Umbilical cord (tissue), 1 donor: ENCODE measurements at regions not wholly inside any gene's neighbourhood (a gene's known extent, or its start where the extent isn't known, plus 50 kb on each side); places are given as distances from the start of the nearest gene placed in this dataset.

Experiments used
- DNase-seq: peaks from one replicate; pipeline ENCODE4 v3.0.0-alpha.2; 2015; ENCODE audit warnings: low spot score

DNA sequence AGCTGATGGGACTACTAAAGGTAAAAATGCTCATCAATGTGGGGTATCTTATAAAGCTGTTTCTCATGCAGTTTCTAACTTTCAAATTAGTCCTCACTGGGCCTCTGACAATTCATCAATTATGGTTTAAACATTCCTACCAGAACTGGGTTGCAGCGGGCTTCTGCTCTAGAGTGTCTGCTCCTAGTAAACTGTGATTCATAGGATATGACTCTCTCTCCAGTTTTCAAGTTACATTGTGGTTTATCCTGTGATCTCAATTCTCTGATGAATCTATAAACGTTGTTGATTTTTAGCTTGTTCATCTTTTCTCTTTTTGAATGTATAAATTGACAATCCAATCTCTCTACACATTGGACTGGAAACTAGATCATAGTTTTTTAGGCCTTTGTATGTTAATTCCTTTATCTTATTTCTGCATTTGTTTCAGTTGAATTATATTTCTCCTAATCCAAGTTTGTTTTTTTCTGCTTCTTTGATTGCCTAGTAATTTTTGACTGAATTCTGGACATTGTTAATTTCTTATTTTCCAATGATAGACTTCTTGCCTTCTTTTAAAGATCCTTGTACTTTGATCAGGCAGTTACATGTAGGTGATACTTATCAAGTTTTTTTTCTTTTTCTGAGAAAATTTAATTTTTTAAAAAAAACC is 822.6 kb downstream of the TLE1 start:
- DNase-seq, result no peak

DNA sequence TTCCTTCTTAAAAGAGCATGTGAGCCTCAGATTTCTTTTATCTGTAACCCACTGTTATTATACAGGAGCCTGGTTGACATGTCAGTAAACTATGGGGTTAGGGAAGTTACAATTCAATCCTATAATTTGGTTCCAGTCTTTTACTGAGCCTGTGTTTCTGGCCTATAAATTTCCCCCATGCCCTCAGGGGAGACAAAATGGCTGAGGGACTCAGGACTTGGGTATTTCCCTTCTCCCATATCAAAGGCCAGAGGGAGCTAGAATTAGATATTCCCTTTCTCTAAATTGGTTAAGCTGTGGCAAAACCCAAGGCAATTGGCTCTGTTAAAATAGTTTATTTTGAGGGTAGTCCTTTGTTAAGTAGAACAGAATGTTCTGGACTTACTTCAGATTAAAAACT is 823.2 kb downstream of the TLE1 start:
- no peak for DNase-seq

DNA sequence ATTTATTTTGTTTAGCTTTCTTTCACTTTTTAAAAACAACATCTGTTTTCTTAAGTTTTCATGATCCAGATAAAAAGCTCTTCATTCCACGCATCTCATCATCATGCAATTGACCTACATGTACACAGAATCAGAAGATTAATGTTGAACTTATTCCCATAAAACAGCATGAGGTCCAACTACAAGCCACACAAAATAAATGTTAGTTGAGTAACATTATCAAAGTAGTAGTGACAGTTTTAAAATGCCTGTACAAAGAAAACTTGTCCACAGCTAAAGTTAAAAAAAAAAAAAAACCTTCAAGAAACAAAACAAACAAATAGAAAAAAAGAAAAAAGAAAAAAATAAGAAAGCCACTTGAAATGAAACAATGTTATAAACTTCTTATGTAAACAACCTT is 846.3 kb downstream of the TLE1 start:
- no peak for DNase-seq

DNA sequence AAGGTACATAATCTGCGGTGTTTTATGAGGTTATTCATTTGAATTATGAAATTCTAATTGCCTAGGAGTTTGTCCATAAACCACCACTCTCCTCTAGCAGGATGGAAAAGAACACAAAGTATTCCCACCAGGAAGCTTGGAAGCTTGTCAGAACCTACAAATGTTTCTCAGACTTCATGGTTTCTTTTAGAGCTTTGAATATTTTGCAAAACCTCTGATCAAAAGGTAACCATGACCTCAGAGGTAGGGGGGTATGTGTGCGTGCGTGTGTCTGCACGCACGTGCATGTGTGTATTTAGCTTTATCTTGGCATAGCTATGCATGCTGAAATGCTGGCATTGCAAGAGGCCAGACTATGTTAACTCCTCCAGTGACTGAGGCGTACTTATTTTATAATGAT is 847.0 kb downstream of the TLE1 start:
- DNase-seq, result peak; percentile 13

DNA sequence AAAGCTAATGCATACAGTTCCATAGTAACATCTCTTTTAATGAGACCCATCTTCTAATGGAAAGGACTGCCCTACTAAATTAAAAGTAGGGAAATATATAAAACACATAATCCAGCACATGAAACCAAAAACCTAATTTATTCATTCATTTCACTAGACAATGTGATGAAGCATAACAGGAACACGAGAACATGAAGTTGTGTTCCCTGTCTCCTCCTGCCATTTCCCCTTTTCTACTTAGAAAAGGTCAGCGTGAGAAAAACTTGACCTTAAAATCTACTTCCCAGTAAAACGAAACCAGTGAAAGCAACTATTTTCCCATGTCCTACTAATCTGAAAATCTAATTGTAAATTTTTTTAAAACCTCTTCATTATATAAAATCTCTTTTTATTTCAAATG is 847.5 kb downstream of the TLE1 start:
- DNase-seq, result no peak

DNA sequence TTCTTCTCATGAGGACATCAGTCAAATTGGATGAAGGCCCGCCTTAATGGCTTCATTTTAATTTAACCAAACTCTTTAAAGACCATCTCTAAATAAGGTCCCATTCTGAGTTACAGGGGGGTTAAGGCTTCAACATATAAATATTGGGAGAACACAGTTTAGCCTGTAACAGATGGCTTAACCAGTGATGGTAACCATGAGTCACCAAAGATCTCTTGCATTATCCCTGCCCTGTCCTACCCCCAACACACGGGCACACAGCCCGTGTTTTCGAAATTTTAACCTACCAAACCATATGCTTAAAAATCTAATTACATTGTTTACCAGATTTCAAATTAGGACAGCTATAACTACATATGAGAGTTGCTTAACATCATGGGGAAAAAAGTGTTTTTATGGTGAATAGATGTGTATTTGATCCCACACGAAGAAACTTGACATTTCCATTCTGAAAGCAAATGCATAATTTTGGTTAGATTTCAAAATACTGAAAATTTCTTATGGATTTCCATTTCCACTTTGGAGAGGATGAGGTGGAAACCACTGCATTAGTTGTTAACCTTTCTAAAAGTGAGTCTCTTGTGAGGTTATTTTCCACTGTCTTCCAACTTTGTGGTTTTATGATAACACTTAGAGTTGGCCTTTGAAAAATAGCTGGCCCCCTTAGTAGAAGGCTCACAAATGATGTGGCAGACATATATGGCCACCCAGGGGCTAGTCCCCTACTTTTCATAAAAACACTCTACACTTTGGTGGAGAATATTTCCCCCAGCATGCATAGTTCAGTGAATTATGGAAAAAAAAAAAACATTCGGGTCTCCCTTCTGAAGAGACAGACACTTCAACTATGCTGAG is 849.3 kb downstream of the TLE1 start:
- DNase-seq, result no peak

DNA sequence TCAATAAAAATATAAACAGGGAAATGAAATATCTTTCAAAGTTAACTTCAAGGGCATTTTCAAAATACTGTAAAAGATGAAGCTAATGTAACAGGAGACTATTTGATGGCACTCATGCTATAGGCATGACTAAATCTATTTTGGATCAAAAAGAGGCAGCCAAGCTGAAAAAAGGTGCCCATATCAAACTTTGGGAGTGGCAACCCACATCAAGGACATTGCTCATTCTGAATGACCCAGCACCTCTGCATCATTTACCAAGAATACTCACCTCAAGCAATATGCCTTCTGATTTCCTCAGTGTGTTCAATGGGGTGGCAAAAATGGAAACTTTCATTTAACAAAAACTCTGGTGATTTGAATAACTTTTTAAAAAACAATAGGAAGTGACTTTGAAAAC is 853.3 kb downstream of the TLE1 start:
- DNase-seq, result no peak

DNA sequence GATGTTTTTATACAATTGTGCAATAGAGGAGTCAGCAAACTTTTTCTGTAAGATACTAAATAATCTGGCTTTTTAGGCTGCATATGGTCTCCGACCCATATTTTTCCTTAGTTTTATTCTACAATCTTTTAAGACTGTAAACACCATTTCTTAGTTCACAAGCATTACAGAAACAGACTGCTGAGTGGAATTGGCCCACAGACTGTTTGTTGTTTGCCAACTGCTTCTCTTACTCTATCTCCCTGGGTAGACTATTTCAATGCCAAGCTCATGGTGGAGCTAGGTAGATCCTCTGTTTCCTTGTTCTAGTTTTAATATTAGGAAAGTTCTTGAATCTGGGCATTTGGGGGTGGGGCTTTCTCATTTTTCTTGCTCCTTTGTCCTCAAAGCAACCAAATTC is 857.6 kb downstream of the TLE1 start:
- DNase-seq, result no peak

DNA sequence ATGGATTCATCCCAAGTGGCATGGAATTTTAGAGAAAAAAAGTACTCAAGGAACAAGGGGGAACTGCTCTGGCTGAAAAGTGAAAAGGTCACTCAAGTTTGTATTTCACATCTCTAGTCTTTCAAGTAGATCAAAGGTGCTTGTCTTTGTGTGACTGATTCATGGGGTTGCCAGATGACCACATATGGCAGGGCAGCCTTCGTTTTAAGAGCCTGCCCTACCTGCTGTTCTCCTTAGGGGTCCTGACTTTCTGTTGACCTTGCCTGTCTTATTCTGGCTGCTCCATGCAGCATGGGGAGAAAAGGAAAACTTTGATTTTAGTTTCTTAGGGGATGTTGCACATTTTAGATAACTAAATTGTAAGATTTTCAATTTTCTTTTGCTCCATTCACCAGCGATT is 877.7 kb downstream of the TLE1 start:
- no peak for DNase-seq

DNA sequence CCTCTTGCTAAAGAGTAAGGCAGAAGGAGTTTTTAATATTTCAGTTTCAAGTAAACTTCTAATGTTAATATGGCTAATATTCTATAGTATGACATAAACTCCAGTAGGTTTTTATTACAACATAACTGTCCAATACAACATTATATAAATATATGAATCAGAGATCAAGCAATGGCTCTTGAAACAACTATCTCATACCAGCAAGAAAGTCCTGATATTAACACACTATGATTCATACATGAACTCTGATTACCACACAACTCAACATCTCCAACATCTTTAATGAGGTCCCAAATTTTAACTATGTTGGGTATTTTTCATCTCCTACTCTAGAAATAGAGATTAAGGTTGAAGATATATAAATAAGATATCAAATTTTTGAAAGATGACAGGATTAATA is 878.3 kb downstream of the TLE1 start:
- DNase-seq, result no peak

DNA sequence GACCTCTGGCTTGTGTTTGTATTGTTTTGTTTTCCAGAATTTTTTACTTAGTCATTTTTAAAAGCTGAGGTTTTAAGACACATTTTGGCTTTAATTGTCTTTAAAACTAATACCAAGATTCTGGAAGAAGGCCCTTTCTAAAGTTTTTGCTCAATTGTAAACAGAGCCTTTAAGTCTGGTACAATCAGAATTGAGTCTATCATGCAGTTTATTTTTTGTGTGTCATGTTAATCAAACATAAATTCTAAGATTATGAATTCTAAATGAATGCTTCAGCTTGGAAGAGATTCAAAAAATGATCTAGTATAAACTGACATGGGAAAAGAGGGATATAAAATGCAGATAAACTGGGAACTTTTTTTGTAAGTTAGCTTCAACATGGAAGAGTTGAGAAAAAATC is 882.7 kb downstream of the TLE1 start:
- no peak for DNase-seq

DNA sequence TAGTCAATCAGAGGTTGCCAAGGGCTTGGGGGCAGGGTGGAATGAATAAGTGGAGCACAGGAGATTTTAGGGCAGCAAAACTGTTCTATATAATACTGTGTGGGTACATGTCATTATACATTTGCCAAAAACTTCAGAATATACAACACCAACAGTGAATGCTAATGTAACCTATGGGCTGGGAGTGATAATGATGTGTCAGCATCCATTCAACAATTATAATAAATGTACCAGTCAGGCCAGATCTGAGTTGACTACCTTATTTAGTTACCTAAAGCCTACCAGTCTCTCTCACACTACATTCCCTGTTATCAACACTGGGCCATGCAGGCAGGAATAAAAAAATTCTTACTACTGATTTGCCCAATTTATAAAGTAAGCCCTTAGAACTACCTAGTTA is 884.5 kb downstream of the TLE1 start:
- DNase-seq, result no peak

DNA sequence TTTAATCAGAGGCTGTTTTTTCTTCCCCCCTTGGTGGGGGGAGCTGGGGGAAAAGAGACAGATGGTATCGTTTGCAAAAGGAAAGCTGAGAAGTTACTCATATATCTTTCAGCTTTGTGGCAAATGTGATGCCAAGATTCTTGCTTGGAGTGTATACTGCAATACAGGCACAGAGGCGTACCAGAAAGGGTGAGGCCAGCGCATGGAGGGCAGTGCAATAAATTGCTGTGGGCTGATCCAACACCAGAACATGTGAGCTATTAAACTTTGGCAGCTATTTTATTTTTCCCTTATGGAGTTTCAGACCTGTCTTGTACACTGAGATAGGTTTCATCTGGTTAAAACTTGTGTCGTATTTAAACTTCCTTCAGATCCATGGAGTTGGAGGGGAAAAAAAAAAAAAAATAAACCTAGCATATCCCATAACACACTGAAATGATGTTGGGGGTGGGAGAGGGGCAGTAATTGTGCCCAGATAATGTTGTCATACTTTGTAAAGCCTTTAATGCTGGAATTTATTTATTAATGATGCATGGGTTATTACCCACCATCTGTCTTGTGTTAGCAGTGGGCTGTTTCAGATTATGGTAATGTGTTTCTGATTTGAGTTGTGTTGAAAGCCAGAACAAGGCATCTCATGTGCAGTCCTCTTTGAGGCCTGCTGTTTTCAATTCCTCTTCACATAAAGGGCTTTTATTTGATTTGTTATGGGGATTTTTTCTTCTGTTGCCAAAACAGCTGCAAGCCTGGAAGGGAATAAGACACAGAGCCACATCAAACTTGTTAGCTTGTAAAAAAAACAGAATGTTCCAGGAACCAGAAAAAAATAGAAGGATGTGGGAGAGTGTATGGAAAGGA is 891.3 kb downstream of the TLE1 start:
- peak; percentile 97 for DNase-seq

DNA sequence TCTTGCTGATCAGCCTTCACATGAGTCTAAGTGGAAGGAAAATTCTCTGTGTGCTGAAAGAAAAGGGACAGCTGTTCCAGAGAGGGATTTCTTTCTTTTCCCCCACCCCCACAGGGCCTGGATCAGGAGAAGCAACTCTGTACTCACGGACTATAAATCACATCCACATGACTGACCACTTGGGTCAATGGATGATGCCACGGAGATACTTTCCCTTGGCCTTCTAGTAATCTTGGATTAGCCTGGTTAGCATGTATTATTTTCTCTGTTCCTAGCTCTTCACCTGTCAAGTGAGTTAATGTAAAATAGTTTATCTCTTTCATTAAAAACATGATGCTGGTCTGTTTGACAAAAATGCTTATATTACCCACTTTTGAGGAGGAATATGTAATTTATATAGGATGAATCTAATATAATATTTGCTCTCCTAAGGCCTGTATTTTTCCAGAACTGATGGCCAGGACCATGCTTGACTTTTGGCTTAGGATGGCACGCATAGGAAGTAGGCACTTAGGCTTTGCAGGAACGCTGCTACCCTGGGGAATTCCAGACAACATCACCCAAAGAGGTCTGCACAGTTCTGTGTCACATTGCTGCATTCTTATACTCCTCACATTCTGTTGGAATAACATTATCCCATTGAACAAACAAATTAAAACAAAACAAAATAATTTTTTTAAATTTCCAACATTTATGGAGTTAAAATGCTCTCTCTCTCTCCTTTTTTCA is 892.1 kb downstream of the TLE1 start:
- DNase-seq, result peak; percentile 49

DNA sequence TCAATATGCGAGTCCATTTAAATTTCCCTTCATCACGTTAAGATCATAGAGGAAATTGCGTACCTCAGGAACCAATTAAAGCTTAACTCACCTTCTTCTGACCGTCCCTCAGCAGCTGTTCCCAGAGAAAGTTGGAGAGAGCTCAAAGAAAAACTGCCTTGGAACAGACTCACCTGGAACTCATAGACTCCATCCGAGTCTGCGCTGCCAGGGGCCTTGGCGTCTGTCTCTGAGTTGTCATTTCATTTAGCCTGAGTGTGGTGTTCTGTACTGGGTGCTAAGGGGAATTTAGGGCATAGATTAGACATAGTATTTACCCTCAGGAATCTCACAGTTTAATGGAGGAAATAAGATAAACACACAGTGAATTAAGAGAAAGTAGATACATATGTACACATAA is 892.7 kb downstream of the TLE1 start:
- DNase-seq, result no peak

DNA sequence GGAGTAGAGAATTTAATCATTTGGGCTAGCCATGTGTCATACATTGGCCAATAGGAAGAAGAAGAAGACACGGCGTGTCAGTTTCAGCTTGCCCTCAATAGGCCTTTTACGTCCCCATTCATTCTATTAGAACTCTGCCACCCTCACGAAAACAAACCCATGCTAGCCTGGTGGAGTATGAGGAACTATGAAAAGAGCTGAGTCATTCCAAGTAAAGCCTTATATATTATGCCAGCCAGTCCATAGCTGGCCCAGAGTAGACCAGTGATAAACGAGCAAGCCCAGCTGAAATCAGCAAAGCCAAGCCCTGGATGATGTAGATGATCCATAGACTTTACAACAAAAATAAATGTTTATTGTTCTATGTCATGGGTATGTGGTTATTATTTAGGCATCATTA is 895.1 kb downstream of the TLE1 start:
- no peak for DNase-seq

DNA sequence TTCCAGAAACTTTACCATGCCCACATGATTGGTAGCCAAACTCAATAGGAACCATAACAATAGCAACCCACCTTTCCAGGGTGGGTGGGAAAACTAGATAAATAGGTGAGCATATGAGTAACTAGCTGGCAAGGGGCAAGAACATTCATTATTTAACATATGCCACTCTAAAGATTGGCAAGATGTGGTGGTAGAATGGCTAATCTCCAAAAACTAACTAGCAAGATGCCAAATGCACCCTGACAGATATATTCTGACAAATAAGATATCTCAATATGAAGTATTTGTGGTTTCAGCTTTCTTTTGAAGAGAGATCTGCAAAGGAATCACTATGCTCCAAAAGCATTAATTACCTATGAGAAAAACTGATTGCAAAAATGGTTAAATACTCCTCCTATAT is 895.6 kb downstream of the TLE1 start:
- no peak for DNase-seq

DNA sequence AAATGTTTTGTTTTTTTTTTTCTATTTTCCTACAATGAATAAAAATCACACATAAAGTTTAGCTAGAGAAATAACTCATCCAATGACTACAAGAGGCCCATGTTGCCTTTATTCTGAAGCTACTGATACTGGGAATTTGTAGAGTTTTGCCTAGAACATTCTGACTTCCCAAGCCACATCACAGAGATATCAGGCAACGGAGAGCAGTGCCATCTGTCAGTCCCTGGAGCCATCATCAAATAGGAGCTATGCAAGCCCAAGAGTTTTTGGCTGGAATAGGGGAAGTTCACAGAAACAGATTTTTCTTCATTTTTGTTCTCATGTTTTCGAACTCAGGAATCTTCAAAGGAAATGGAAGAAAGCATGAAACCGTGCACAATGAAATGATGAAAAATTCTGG is 896.6 kb downstream of the TLE1 start:
- no peak for DNase-seq

DNA sequence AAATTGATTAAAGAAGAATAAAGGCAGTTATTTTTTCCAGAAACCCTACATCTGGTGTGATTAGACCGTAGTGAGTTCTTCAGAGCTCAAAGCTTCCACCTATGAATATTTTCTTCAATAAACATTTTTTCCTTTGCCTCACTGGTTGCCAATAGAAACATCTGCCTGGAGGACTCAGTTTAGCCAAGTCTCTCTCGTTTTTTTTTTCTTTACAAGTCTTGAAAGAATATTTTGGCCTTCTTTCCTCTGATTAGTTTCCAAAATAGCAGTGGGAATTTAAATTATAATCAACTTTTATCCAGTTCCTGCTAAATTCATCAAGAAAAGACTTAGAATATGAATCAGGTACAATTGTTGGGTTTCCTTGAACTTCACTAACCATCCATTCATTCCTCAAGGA is 897.5 kb downstream of the TLE1 start:
- no peak for DNase-seq

DNA sequence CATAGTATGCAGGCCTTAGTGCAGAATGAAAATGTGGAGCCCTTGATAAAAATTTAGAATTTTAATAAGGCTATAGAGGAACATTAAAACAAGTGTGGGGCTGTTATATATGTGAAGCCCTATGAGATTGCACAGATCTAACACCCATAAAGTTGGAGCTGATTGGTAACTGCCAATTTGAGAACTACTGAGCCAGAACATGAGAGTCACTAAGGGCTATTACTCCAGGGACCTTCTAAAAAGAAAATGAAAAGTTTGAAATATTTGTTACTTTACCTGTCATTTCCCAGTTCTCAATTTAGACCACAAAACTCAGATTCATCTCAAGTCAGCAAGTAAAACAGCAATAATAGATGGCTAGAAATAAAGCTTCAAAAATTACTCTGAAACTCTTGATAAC is 898.6 kb downstream of the TLE1 start:
- DNase-seq, result no peak

DNA sequence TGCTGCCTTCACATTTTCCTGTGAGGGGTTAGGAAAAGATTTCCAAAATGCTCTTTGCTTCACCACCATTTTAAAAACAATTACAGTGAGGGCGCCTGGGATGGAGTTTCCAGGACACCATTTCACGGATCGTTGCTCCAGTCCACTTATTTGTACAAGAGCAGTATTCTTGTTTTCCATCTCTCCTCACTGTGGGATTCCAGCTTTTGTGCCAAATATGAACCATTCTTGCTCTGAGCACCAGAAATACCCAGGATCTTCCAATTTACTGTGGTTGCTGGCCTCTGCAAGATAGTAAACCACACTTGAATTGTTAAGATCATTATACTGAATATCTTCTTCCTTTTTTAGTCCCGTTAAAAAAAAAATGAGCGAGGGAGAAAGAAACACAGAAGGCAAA is 899.5 kb downstream of the TLE1 start:
- no peak for DNase-seq

DNA sequence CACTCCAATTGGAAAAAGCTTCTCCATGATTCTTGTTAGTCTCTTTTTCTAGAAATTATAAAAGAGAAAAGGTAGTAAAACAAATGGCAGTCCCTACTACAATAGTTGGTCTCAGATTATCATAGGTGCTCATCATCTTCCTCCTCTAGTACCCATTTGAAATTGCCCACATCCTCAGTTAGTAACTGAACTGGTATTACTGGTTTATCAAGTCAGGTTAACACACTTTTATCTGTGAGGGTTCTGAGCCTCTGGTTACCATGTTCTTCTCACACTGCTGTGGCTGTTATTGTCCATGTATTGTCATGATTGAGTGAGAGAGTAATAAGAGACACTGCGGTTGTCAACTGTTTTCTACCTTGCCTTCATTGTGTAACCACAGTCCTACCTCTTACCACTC is 901.7 kb downstream of the TLE1 start:
- no peak for DNase-seq
